ENCODE measurements at regions not wholly inside any gene's neighbourhood (a gene's known extent, or its start where the extent isn't known, plus 50 kb on each side); places are given as distances from the start of the nearest gene placed in this dataset.
A peak's percentile ranks its signal among the peaks of the same experiment; 100 is the strongest.

GRCh38 chr20:50456452-50457324 lies 53.5 kb upstream of the PTPN1 start:
- no peak overlapping the region for H2AFZ ChIP-seq (ENCODE audit: low read length)
- no peaks in the 10 kb centered on the region for H3F3A ChIP-seq (ENCODE audit: insufficient read depth, low read length)
- H3K79me2 ChIP-seq (ENCODE audit: insufficient read depth, low read length), result no peaks in the 10 kb centered on the region
- TF ChIP-seq EZH2 (IDR thresholded peaks at IDR 0.05; ENCODE audit: borderline replicate concordance, low read length), result no peak
- TF ChIP-seq CTCF (IDR thresholded peaks at IDR 0.05; ENCODE audit: low read length), result peak; percentile 32; the same call in 1 of the 2 replicates
- no peak overlapping the region for H3K27ac ChIP-seq (ENCODE audit: low read depth, low read length, poor library complexity, severe bottlenecking)
- H3K36me3 ChIP-seq (ENCODE audit: insufficient read depth, low read length), result no peaks in the 10 kb centered on the region
- H3K4me3 ChIP-seq (ENCODE audit: low read depth, low read length, poor library complexity, severe bottlenecking), result no peak overlapping the region
- H3K4me1 ChIP-seq (ENCODE audit: insufficient read depth, low read length, severe bottlenecking), result no peaks in the 10 kb centered on the region
- 0 out of 2 replicates have a peak, but pooled peaks cover 3% of the 10 kb centered on the region for H3K27me3 ChIP-seq (ENCODE audit: insufficient read depth, low read length)
- H3K9ac ChIP-seq (ENCODE audit: low read length), result no peak overlapping the region
- no peak overlapping the region for H3K4me2 ChIP-seq (ENCODE audit: low read length)
- no peaks in the 10 kb centered on the region for H3K9me3 ChIP-seq (ENCODE audit: low read length)
- no peaks in the 10 kb centered on the region for H4K20me1 ChIP-seq (ENCODE audit: insufficient read depth, low read length)
- no peaks in the 10 kb centered on the region for H3K9me2 ChIP-seq (ENCODE audit: low read depth, low read length)

DNA sequence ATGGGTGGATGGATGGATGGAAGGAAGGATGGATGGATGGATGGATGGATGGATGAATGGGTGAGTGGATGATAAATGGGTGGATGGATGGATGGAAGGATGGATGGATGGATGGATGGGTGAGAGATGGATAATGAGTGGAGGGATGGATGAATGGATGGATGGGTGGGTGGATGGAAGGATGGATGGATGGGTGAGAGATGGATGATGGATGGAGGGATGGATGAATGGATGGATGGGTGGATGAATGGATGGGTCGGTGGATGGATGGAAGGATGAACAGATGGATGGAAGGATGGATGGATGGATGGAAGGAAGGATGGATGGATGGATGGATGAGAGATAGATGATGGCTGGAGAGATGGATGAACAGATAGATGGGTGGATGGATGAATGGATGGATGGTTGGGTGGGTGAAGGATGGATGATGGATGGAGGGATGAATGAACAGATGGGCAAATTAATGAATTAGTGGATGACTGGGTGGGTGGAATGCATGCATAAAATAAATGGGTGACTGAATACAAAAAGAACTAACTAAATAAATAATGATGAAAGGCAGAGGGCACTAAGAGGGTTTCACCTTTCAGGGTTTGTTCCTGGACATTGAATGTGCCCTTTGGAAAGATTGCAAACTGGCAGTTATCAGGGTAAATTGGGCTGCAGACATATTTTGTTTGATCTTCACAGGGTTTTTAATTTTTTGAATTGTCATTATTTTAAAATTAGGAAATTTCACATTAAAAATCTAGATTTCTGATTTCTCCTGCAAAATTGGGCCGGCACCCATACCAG lies 50.9 kb upstream of the PTPN1 start:
- Histone ChIP-seq H2AFZ (ENCODE audit: low read length) (no peak overlapping the region), H3K79me2 (ENCODE audit: insufficient read depth, low read length) (no peaks in the 10 kb centered on the region), H3K4me1 (ENCODE audit: insufficient read depth, low read length, severe bottlenecking) (no peaks in the 10 kb centered on the region), H3K27me3 (ENCODE audit: insufficient read depth, low read length) (0 out of 2 replicates have a peak, but pooled peaks cover 3% of the 10 kb centered on the region), H3K4me3 (ENCODE audit: low read depth, low read length, poor library complexity, severe bottlenecking) (no peak overlapping the region), H3K9me3 (ENCODE audit: low read length) (no peaks in the 10 kb centered on the region), H3K4me2 (ENCODE audit: low read length) (no peak overlapping the region), H3K9ac (ENCODE audit: low read length) (no peak overlapping the region), H3K27ac (ENCODE audit: low read depth, low read length, poor library complexity, severe bottlenecking) (no peak overlapping the region), H3F3A (ENCODE audit: insufficient read depth, low read length) (no peaks in the 10 kb centered on the region), H4K20me1 (ENCODE audit: insufficient read depth, low read length) (no peaks in the 10 kb centered on the region), H3K9me2 (ENCODE audit: low read depth, low read length) (no peaks in the 10 kb centered on the region), H3K36me3 (ENCODE audit: insufficient read depth, low read length) (no peaks in the 10 kb centered on the region)
- TF ChIP-seq CTCF (IDR thresholded peaks at IDR 0.05; ENCODE audit: low read length) (no peak), EZH2 (IDR thresholded peaks at IDR 0.05; ENCODE audit: borderline replicate concordance, low read length) (no peak)

- Histone ChIP-seq H3K9ac (ENCODE audit: low read length) (no peak overlapping the region), H3K9me3 (ENCODE audit: low read length) (no peaks in the 10 kb centered on the region), H3K27me3 (ENCODE audit: insufficient read depth, low read length) (0 out of 2 replicates have a peak, but pooled peaks cover 3% of the 10 kb centered on the region), H3K9me2 (ENCODE audit: low read depth, low read length) (no peaks in the 10 kb centered on the region), H3K79me2 (ENCODE audit: insufficient read depth, low read length) (no peaks in the 10 kb centered on the region), H4K20me1 (ENCODE audit: insufficient read depth, low read length) (no peaks in the 10 kb centered on the region), H2AFZ (ENCODE audit: low read length) (no peak overlapping the region), H3K4me3 (ENCODE audit: low read depth, low read length, poor library complexity, severe bottlenecking) (no peak overlapping the region), H3K4me1 (ENCODE audit: insufficient read depth, low read length, severe bottlenecking) (no peaks in the 10 kb centered on the region), H3F3A (ENCODE audit: insufficient read depth, low read length) (no peaks in the 10 kb centered on the region), H3K36me3 (ENCODE audit: insufficient read depth, low read length) (no peaks in the 10 kb centered on the region), H3K27ac (ENCODE audit: low read depth, low read length, poor library complexity, severe bottlenecking) (no peak overlapping the region), H3K4me2 (ENCODE audit: low read length) (no peak overlapping the region)
- TF ChIP-seq EZH2 (IDR thresholded peaks at IDR 0.05; ENCODE audit: borderline replicate concordance, low read length), result no peak
Measured at GRCh38 chr20:50460115-50460607, 50.0 kb upstream of the PTPN1 start.
